WTC11 (cell line): ENCODE measurements at regions not wholly inside any gene's neighbourhood (a gene's known extent, or its start where the extent isn't known, plus 50 kb on each side); places are given as distances from the start of the nearest gene placed in this dataset.

Experiments used
- ATAC-seq: fragments of 200-7000 bp; cut with Tn5 transposase; 2 replicates; pipeline ENCODE4 v1.10.0; 2021; ENCODE audit warnings: mild to moderate bottlenecking, moderate library complexity
- CTCF ChIA-PET: fragments of 300-600 bp; sonication (Branson Sonifier 250); formaldehyde crosslinking; loops from one replicate; lab custom pipeline; 2021; ENCODE audit warnings: antibody characterized with exemption; lab: Charles Lee
- POLR2A ChIA-PET: fragments of 350-600 bp; sonication (Branson Sonifier 250); formaldehyde crosslinking; loops from one replicate; lab custom pipeline; 2021; ENCODE audit warnings: antibody characterized with exemption; lab: Charles Lee
- DNase-seq: peaks from one replicate; pipeline ENCODE4 v3.0.0; 2021; ENCODE audit warnings: low spot score
- H3K27ac Mint-ChIP-seq: 2 replicates; pipeline ENCODE4 v1.8.0; 2021; ENCODE audit warnings: mixed read lengths
- H3K27me3 Mint-ChIP-seq: 2 replicates; pipeline ENCODE4 v1.8.0; 2021; ENCODE audit warnings: low read depth, mild to moderate bottlenecking, moderate library complexity, mixed read lengths
- H3K36me3 Mint-ChIP-seq: 2 replicates; pipeline ENCODE4 v1.8.0; 2021; ENCODE audit warnings: mixed read lengths
- H3K4me1 Mint-ChIP-seq: 2 replicates; pipeline ENCODE4 v1.8.0; 2022; ENCODE audit warnings: mixed read lengths
- H3K4me3 Mint-ChIP-seq: 2 replicates; pipeline ENCODE4 v1.8.0; 2021; ENCODE audit warnings: mild to moderate bottlenecking, moderate library complexity, mixed read lengths
- H3K9me3 Mint-ChIP-seq: 2 replicates; pipeline ENCODE4 v1.8.0; 2021; ENCODE audit warnings: mixed read lengths
- ATF1 ChIP-seq: sonication (generic); formaldehyde crosslinking; IDR thresholded peaks from 2 replicates; pipeline ENCODE4 v1.8.1; 2023; ENCODE audit warnings: mild to moderate bottlenecking, moderate library complexity, missing genetic modification reagents
- ATF3 ChIP-seq: sonication (generic); formaldehyde crosslinking; conservative IDR thresholded peaks from 2 replicates; pipeline ENCODE4 v1.8.1; 2022; ENCODE audit warnings: mild to moderate bottlenecking, missing genetic modification reagents
- CBFB ChIP-seq: sonication (generic); formaldehyde crosslinking; IDR thresholded peaks from 2 replicates; pipeline ENCODE4 v1.8.1; 2022; ENCODE audit warnings: mild to moderate bottlenecking, low read depth, missing genetic modification reagents
- ESRRA ChIP-seq: sonication (generic); formaldehyde crosslinking; IDR thresholded peaks from 2 replicates; pipeline ENCODE4 v1.8.1; 2022; ENCODE audit warnings: mild to moderate bottlenecking, missing genetic modification reagents, borderline replicate concordance
- HMGA2 ChIP-seq: fragments of 250-450 bp; sonication (Bioruptor Pico); IDR thresholded peaks from 2 replicates; pipeline ENCODE4 v1.4.0; 2021; ENCODE audit warnings: mild to moderate bottlenecking, moderate library complexity
- IRF2 ChIP-seq: sonication (generic); formaldehyde crosslinking; IDR thresholded peaks from 2 replicates; pipeline ENCODE4 v1.8.0; 2022; ENCODE audit warnings: low read depth, missing genetic modification reagents, borderline replicate concordance
- JUN ChIP-seq: sonication (generic); formaldehyde crosslinking; IDR thresholded peaks from 2 replicates; pipeline ENCODE4 v1.8.0; 2023; ENCODE audit warnings: mild to moderate bottlenecking, missing genetic modification reagents
- NFE2L1 ChIP-seq: sonication (generic); formaldehyde crosslinking; IDR thresholded peaks from 2 replicates; pipeline ENCODE4 v1.8.1; 2023; ENCODE audit warnings: missing genetic modification reagents
- NR2C2 ChIP-seq: sonication (generic); formaldehyde crosslinking; IDR thresholded peaks from 2 replicates; pipeline ENCODE4 v1.8.0; 2022; ENCODE audit warnings: mild to moderate bottlenecking, missing genetic modification reagents
- NR3C1 ChIP-seq: sonication (generic); formaldehyde crosslinking; conservative IDR thresholded peaks from 2 replicates; pipeline ENCODE4 v1.8.1; 2023; ENCODE audit warnings: low read depth, mild to moderate bottlenecking, missing genetic modification reagents
- SMAD4 ChIP-seq: sonication (generic); formaldehyde crosslinking; IDR thresholded peaks from 2 replicates; pipeline ENCODE4 v1.8.0; 2022; ENCODE audit warnings: mild to moderate bottlenecking, missing genetic modification reagents
- SOX15 ChIP-seq: fragments of 250-450 bp; sonication (Bioruptor Pico); IDR thresholded peaks from 2 replicates; pipeline ENCODE4 v1.9.0; 2021; ENCODE audit warnings: mild to moderate bottlenecking
- STAT6 ChIP-seq: sonication (generic); formaldehyde crosslinking; conservative IDR thresholded peaks from 2 replicates; pipeline ENCODE4 v1.8.1; 2023; ENCODE audit warnings: mild to moderate bottlenecking, low read depth, missing genetic modification reagents, moderate library complexity
- USF1 ChIP-seq: sonication (generic); formaldehyde crosslinking; IDR thresholded peaks from 2 replicates; pipeline ENCODE4 v1.8.0; 2022; ENCODE audit warnings: mild to moderate bottlenecking, missing genetic modification reagents
- ZNF281 ChIP-seq: sonication (generic); formaldehyde crosslinking; IDR thresholded peaks from 2 replicates; pipeline ENCODE4 v1.8.0; 2023; ENCODE audit warnings: mild to moderate bottlenecking, missing genetic modification reagents
- ZNF317 ChIP-seq: sonication (generic); formaldehyde crosslinking; IDR thresholded peaks from 2 replicates; pipeline ENCODE4 v1.8.1; 2023; ENCODE audit warnings: low read depth, mild to moderate bottlenecking, moderate library complexity, missing genetic modification reagents, borderline replicate concordance
- ZNF396 ChIP-seq: fragments of 250-450 bp; sonication (Bioruptor Pico); IDR thresholded peaks from 2 replicates; pipeline ENCODE4 v1.8.0; 2021; ENCODE audit warnings: mild to moderate bottlenecking, moderate library complexity, borderline replicate concordance
- ZNF532 ChIP-seq: fragments of 250-450 bp; sonication (Bioruptor Pico); IDR thresholded peaks from 2 replicates; pipeline ENCODE4 v1.9.0; 2021; ENCODE audit warnings: mild to moderate bottlenecking, borderline replicate concordance
- ZNF671 ChIP-seq: fragments of 250-450 bp; sonication (Bioruptor Pico); IDR thresholded peaks from 2 replicates; pipeline ENCODE4 v1.8.0; 2021; ENCODE audit warnings: mild to moderate bottlenecking
- TF ChIP-seq, protein P1 (sequence below): sonication (generic); formaldehyde crosslinking; IDR thresholded peaks from 2 replicates; pipeline ENCODE4 v1.8.0; 2022; ENCODE audit warnings: mild to moderate bottlenecking, missing genetic modification reagents
- TF ChIP-seq, protein P2 (sequence below): sonication (generic); formaldehyde crosslinking; IDR thresholded peaks from 2 replicates; pipeline ENCODE4 v1.8.1; 2022; ENCODE audit warnings: mild to moderate bottlenecking, moderate library complexity, missing genetic modification reagents
- TF ChIP-seq, protein P3 (sequence below): sonication (generic); formaldehyde crosslinking; IDR thresholded peaks from 2 replicates; pipeline ENCODE4 v1.8.0; 2022; ENCODE audit warnings: mild to moderate bottlenecking, missing genetic modification reagents

GRCh38 chr6:112576423-112576822, 229.3 kb downstream of the RFPL4B start:
- Mint-ChIP-seq H3K9me3 (no peaks in the 10 kb centered on the region), H3K4me3 (no peak overlapping the region), H3K36me3 (no peaks in the 10 kb centered on the region), H3K4me1 (no peaks in the 10 kb centered on the region), H3K27ac (no peak overlapping the region), H3K27me3 (no peaks in the 10 kb centered on the region)
- DNase-seq (no peak), ATAC-seq (no peak)
- TF ChIP-seq ATF3 (CRISPR knock-in tag) = no peak
- TF ChIP-seq NR2C2 (CRISPR knock-in tag) = no peak
- no peak for TF ChIP-seq NR3C1
- TF ChIP-seq ZNF532 (CRISPR knock-in tag) = no peak
- TF ChIP-seq ATF1 (CRISPR knock-in tag) = no peak
- TF ChIP-seq ZNF396 = no peak
- TF ChIP-seq, protein P1, sequence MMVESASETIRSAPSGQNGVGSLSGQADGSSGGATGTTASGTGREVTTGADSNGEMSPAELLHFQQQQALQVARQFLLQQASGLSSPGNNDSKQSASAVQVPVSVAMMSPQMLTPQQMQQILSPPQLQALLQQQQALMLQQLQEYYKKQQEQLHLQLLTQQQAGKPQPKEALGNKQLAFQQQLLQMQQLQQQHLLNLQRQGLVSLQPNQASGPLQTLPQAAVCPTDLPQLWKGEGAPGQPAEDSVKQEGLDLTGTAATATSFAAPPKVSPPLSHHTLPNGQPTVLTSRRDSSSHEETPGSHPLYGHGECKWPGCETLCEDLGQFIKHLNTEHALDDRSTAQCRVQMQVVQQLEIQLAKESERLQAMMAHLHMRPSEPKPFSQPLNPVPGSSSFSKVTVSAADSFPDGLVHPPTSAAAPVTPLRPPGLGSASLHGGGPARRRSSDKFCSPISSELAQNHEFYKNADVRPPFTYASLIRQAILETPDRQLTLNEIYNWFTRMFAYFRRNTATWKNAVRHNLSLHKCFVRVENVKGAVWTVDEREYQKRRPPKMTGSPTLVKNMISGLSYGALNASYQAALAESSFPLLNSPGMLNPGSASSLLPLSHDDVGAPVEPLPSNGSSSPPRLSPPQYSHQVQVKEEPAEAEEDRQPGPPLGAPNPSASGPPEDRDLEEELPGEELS (CRISPR knock-in tag) = no peak
- ChIA-PET POLR2A (no interaction called here), CTCF (no interaction called here)

DNA sequence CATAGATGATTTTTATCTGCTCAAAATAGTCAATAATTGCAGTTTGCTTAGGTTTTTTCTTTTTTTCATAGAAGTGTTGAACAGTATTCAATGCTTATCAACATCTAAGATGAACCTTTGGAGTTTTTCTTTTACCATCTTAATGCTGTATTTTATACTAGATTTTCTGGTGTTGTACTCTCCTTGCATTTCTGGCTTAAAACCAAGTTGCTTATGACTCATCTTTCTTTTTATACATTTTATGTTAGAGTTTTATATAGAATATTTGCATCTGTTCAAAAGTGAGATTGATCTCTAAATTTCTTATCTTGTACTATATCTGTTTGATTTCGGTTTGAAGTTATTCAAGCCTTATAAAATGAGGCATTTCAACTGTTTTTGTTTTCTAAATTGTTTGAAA, 232.5 kb downstream of the RFPL4B start:
- POLR2A ChIA-PET = no interaction called here
- Mint-ChIP-seq H3K4me1 (no peaks in the 10 kb centered on the region), H3K27ac (no peak overlapping the region), H3K4me3 (no peak overlapping the region), H3K9me3 (peaks cover 10% of the 10 kb centered on the region), H3K36me3 (no peaks in the 10 kb centered on the region), H3K27me3 (no peaks in the 10 kb centered on the region)
- DNase-seq (no peak), ATAC-seq (no peak)
- CTCF ChIA-PET = no interaction called here
- TF ChIP-seq HMGA2 (CRISPR knock-in tag) = no peak
- TF ChIP-seq JUN (CRISPR knock-in tag) = no peak
- no peak for TF ChIP-seq NFE2L1 (CRISPR knock-in tag)
- TF ChIP-seq ESRRA (CRISPR knock-in tag) = no peak
- TF ChIP-seq, protein P2, sequence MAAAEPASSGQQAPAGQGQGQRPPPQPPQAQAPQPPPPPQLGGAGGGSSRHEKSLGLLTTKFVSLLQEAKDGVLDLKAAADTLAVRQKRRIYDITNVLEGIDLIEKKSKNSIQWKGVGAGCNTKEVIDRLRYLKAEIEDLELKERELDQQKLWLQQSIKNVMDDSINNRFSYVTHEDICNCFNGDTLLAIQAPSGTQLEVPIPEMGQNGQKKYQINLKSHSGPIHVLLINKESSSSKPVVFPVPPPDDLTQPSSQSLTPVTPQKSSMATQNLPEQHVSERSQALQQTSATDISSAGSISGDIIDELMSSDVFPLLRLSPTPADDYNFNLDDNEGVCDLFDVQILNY (CRISPR knock-in tag) = no peak
- no peak for TF ChIP-seq IRF2 (CRISPR knock-in tag)
- no peak for TF ChIP-seq STAT6 (CRISPR knock-in tag)
- no peak for TF ChIP-seq CBFB (CRISPR knock-in tag)
- TF ChIP-seq SOX15 (CRISPR knock-in tag) = no peak
- TF ChIP-seq, protein P3, sequence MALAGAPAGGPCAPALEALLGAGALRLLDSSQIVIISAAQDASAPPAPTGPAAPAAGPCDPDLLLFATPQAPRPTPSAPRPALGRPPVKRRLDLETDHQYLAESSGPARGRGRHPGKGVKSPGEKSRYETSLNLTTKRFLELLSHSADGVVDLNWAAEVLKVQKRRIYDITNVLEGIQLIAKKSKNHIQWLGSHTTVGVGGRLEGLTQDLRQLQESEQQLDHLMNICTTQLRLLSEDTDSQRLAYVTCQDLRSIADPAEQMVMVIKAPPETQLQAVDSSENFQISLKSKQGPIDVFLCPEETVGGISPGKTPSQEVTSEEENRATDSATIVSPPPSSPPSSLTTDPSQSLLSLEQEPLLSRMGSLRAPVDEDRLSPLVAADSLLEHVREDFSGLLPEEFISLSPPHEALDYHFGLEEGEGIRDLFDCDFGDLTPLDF = no peak
- TF ChIP-seq SMAD4 (CRISPR knock-in tag) = no peak
- no peak for TF ChIP-seq USF1 (CRISPR knock-in tag)
- no peak for TF ChIP-seq ZNF671 (CRISPR knock-in tag)
- no peak for TF ChIP-seq ZNF281 (CRISPR knock-in tag)
- no peak for TF ChIP-seq ZNF317 (CRISPR knock-in tag)
